ENCODE measurements at regions not wholly inside any gene's neighbourhood (a gene's known extent, or its start where the extent isn't known, plus 50 kb on each side); places are given as distances from the start of the nearest gene placed in this dataset.

GRCh38 chr1:191414981-191415640 is 743.2 kb upstream of the RGS18 start:
- no peak for TF ChIP-seq ZNF770 (CRISPR knock-in tag; IDR thresholded peaks at IDR 0.05)
- TF ChIP-seq CTCF (CRISPR knock-in tag; IDR thresholded peaks at IDR 0.05) = no peak
- no peak for TF ChIP-seq IRF9 (CRISPR knock-in tag; IDR thresholded peaks at IDR 0.05; ENCODE audit: borderline replicate concordance)
- no peak for TF ChIP-seq RERE (CRISPR knock-in tag; IDR thresholded peaks at IDR 0.05; ENCODE audit: low read depth)
- no peak for TF ChIP-seq MAX (IDR thresholded peaks at IDR 0.05)
- TF ChIP-seq YY1 (IDR thresholded peaks at IDR 0.05; ENCODE audit: insufficient read depth, insufficient replicate concordance, low read depth, low read length) = no peak
- no peak for TF ChIP-seq CHCHD3 (CRISPR knock-in tag; IDR thresholded peaks at IDR 0.05)
- no peak for TF ChIP-seq DNMT3B (CRISPR knock-in tag; conservative IDR thresholded peaks at IDR 0.05)
- no peak for TF ChIP-seq ZBTB7A (CRISPR knock-in tag; IDR thresholded peaks at IDR 0.05)
- no peak for TF ChIP-seq ZBTB20 (CRISPR knock-in tag; IDR thresholded peaks at IDR 0.05; ENCODE audit: borderline replicate concordance, low read depth)
- no peak for TF ChIP-seq POLR2AphosphoS5 (IDR thresholded peaks at IDR 0.05; ENCODE audit: low read depth, low read length)

All from HepG2 (cell line).